ENCODE measurements at regions not wholly inside any gene's neighbourhood (a gene's known extent, or its start where the extent isn't known, plus 50 kb on each side); places are given as distances from the start of the nearest gene placed in this dataset.

- no peaks in the 10 kb centered on the region for H3K9me2 ChIP-seq (replicated peaks; ENCODE audit: low read length)
- TF ChIP-seq EZH2phosphoT487 (IDR thresholded peaks at IDR 0.05; ENCODE audit: borderline replicate concordance, low read length) (no peak), EZH2 (IDR thresholded peaks at IDR 0.05; ENCODE audit: low read length, unreplicated experiment) (no peak)
- TF ChIP-seq, protein P1, sequence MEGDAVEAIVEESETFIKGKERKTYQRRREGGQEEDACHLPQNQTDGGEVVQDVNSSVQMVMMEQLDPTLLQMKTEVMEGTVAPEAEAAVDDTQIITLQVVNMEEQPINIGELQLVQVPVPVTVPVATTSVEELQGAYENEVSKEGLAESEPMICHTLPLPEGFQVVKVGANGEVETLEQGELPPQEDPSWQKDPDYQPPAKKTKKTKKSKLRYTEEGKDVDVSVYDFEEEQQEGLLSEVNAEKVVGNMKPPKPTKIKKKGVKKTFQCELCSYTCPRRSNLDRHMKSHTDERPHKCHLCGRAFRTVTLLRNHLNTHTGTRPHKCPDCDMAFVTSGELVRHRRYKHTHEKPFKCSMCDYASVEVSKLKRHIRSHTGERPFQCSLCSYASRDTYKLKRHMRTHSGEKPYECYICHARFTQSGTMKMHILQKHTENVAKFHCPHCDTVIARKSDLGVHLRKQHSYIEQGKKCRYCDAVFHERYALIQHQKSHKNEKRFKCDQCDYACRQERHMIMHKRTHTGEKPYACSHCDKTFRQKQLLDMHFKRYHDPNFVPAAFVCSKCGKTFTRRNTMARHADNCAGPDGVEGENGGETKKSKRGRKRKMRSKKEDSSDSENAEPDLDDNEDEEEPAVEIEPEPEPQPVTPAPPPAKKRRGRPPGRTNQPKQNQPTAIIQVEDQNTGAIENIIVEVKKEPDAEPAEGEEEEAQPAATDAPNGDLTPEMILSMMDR (conservative IDR thresholded peaks at IDR 0.05; ENCODE audit: low read depth, low read length): no peak
- H4K20me1 ChIP-seq (ENCODE audit: low read length): no peaks in the 10 kb centered on the region
- no peak overlapping the region for H2AFZ ChIP-seq (ENCODE audit: low read length)
- BruUV-seq (replicated peaks): no TSS peak
- no peak overlapping the region for H3K9ac ChIP-seq (ENCODE audit: low read length)
- peaks cover 27% of the 10 kb centered on the region for H3K27me3 ChIP-seq (ENCODE audit: low read length)
- no peak overlapping the region for H3K4me3 ChIP-seq (ENCODE audit: low read length)
- no peak for DNase-seq
- intact Hi-C loops (cut with micrococcal nuclease): no loop called here
- H3K4me2 ChIP-seq (ENCODE audit: low read length): no peak overlapping the region
- H3K36me3 ChIP-seq (ENCODE audit: low read depth, low read length): no peaks in the 10 kb centered on the region
- H3K79me2 ChIP-seq (ENCODE audit: low read length): no peaks in the 10 kb centered on the region
- no peak for ATAC-seq
- ChIA-PET CTCF (no interaction called here), POLR2A (ENCODE audit: unreplicated experiment) (no interaction called here)
- no peaks in the 10 kb centered on the region for H3F3A ChIP-seq (ENCODE audit: low read length, unreplicated experiment)
- no peaks in the 10 kb centered on the region for H3K9me3 ChIP-seq (ENCODE audit: low read length)
- peaks cover 8% of the 10 kb centered on the region; the same call in 1 of the 2 replicates for H3K4me1 ChIP-seq (ENCODE audit: insufficient read depth, low read length)
- no peak overlapping the region for H3K27ac ChIP-seq (ENCODE audit: low read length)
Measured at GRCh38 chr5:158486566-158486965, 613.1 kb downstream of the EBF1 start.

- no TSS peak for BruUV-seq (replicated peaks)
- no peak for ATAC-seq
- CTCF ChIA-PET: no interaction called here
Measured at GRCh38 chr5:158485604-158486081, 614.1 kb downstream of the EBF1 start.

DNA sequence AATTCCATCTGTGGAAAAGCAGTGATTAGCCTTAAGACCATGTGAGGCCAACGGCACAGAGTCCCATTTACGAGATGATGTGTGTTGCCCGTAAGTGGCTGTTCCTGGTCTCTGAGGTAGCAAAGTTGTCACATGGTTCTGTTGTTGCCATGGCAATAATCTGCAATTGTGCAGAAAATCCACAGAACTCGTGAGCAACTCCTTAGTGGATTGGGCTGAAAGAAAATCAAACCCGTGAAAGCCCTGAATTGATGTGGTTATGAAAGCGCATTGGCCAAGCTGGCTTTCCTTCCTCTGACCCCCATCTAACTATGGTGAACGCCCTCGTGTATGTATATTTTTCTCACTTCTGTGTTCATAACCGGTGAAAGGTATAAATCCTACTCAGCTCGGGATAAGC, 614.7 kb downstream of the EBF1 start:
- Histone ChIP-seq H3K27me3 (ENCODE audit: low read length) (peaks cover 27% of the 10 kb centered on the region), H3F3A (ENCODE audit: low read length, unreplicated experiment) (no peaks in the 10 kb centered on the region), H3K9me3 (ENCODE audit: low read length) (no peaks in the 10 kb centered on the region), H3K4me2 (ENCODE audit: low read length) (no peak overlapping the region), H3K9ac (ENCODE audit: low read length) (no peak overlapping the region), H3K36me3 (ENCODE audit: low read depth, low read length) (no peaks in the 10 kb centered on the region), H2AFZ (ENCODE audit: low read length) (no peak overlapping the region), H3K4me3 (ENCODE audit: low read length) (no peak overlapping the region), H4K20me1 (ENCODE audit: low read length) (no peaks in the 10 kb centered on the region), H3K79me2 (ENCODE audit: low read length) (no peaks in the 10 kb centered on the region), H3K9me2 (replicated peaks; ENCODE audit: low read length) (no peaks in the 10 kb centered on the region), H3K4me1 (ENCODE audit: insufficient read depth, low read length) (peaks cover 8% of the 10 kb centered on the region; the same call in 1 of the 2 replicates), H3K27ac (ENCODE audit: low read length) (no peak overlapping the region)
- intact Hi-C loops (cut with micrococcal nuclease): no loop called here
- ChIA-PET POLR2A (ENCODE audit: unreplicated experiment) (no interaction called here), CTCF (no interaction called here)
- ATAC-seq: no peak
- TF ChIP-seq EZH2phosphoT487 (IDR thresholded peaks at IDR 0.05; ENCODE audit: borderline replicate concordance, low read length): no peak
- TF ChIP-seq, protein P1 (conservative IDR thresholded peaks at IDR 0.05; ENCODE audit: low read depth, low read length): no peak
- TF ChIP-seq EZH2 (IDR thresholded peaks at IDR 0.05; ENCODE audit: low read length, unreplicated experiment): no peak
- DNase-seq: no peak
- BruUV-seq (replicated peaks): no TSS peak

More at GRCh38 chr5:158485604-158486081, 614.1 kb downstream of the EBF1 start:
- Histone ChIP-seq H4K20me1 (ENCODE audit: low read length) (no peaks in the 10 kb centered on the region), H3K9ac (ENCODE audit: low read length) (no peak overlapping the region), H2AFZ (ENCODE audit: low read length) (no peak overlapping the region), H3K4me3 (ENCODE audit: low read length) (no peak overlapping the region), H3K4me1 (ENCODE audit: insufficient read depth, low read length) (peaks cover 8% of the 10 kb centered on the region; the same call in 1 of the 2 replicates), H3K9me2 (replicated peaks; ENCODE audit: low read length) (no peaks in the 10 kb centered on the region), H3K27ac (ENCODE audit: low read length) (no peak overlapping the region), H3K4me2 (ENCODE audit: low read length) (no peak overlapping the region), H3K9me3 (ENCODE audit: low read length) (no peaks in the 10 kb centered on the region), H3F3A (ENCODE audit: low read length, unreplicated experiment) (no peaks in the 10 kb centered on the region), H3K36me3 (ENCODE audit: low read depth, low read length) (no peaks in the 10 kb centered on the region), H3K27me3 (ENCODE audit: low read length) (peaks cover 27% of the 10 kb centered on the region), H3K79me2 (ENCODE audit: low read length) (no peaks in the 10 kb centered on the region)
- TF ChIP-seq, protein P1 (conservative IDR thresholded peaks at IDR 0.05; ENCODE audit: low read depth, low read length): no peak
- TF ChIP-seq EZH2phosphoT487 (IDR thresholded peaks at IDR 0.05; ENCODE audit: borderline replicate concordance, low read length): no peak
- no peak for TF ChIP-seq EZH2 (IDR thresholded peaks at IDR 0.05; ENCODE audit: low read length, unreplicated experiment)
- intact Hi-C loops (cut with micrococcal nuclease): no loop called here
- POLR2A ChIA-PET (ENCODE audit: unreplicated experiment): no interaction called here
- DNase-seq: no peak

All from PC-3 (cell line).